Small intestine (tissue), 7 donors: ENCODE measurements at regions not wholly inside any gene's neighbourhood (a gene's known extent, or its start where the extent isn't known, plus 50 kb on each side); places are given as distances from the start of the nearest gene placed in this dataset.

Experiments used
- DNase-seq, 2 donors: peaks; one replicate each; pipeline versions ENCODE4 v3.0.0 to v3.0.0-alpha.2; 2013
- FAIRE-seq: peaks from 2 replicates; lab custom pipeline; 2012; peaks lifted over from hg19 to GRCh38; lab: Jason Lieb, UNC
- H3K27ac ChIP-seq, 3 donors: one replicate each; pipeline ENCODE4 v1.5.1; 2013; ENCODE audit warnings: low read length in 2 of 3, mild to moderate bottlenecking in 2 of 3, control low read depth in 1 of 3, inconsistent platforms in 1 of 3, low read depth in 1 of 3, moderate library complexity in 1 of 3
- H3K27me3 ChIP-seq, 3 donors: one replicate each; pipeline ENCODE4 v1.6.1; 2013; ENCODE audit warnings: low read length in 3 of 3, inconsistent platforms in 1 of 3; ENCODE audit not compliant: control insufficient read depth in 3 of 3, insufficient read depth in 3 of 3
- H3K36me3 ChIP-seq, 3 donors: one replicate each; pipeline ENCODE4 v1.6.1; 2013; ENCODE audit warnings: low read length in 3 of 3, inconsistent platforms in 1 of 3, low read depth in 1 of 3, mild to moderate bottlenecking in 1 of 3, moderate library complexity in 1 of 3; ENCODE audit not compliant: control insufficient read depth in 3 of 3, insufficient read depth in 2 of 3
- H3K4me1 ChIP-seq, 3 donors: one replicate each; pipeline ENCODE4 v1.6.1; 2013; ENCODE audit warnings: low read length in 2 of 3, inconsistent platforms in 1 of 3, low read depth in 1 of 3, mild to moderate bottlenecking in 1 of 3, moderate library complexity in 1 of 3; ENCODE audit not compliant: control insufficient read depth in 3 of 3, insufficient read depth in 2 of 3
- H3K4me3 ChIP-seq, 3 donors: one replicate each; pipeline ENCODE4 v1.5.1; 2013; ENCODE audit warnings: low read length in 3 of 3, control low read depth in 1 of 3, inconsistent platforms in 1 of 3, low read depth in 1 of 3, mild to moderate bottlenecking in 1 of 3, moderate library complexity in 1 of 3
- H3K9me3 ChIP-seq, 2 donors: one replicate each; pipeline ENCODE4 v1.6.1; 2013; ENCODE audit warnings: low read depth in 1 of 2, low read length in 1 of 2; ENCODE audit not compliant: control insufficient read depth in 2 of 2, insufficient read depth in 1 of 2
- WGBS, 3 donors: extraction: QIAGEN DNeasy Blood & Tissue Kit; methylation state at CpG; one replicate each; pipeline ENCODE4 v1.1.7; 2013; 5-methylcytosine and 5-hydroxymethylcytosine counted together
- donor health status: healthy with polysubstance abuse.
- donor health status: control.
- donor health status: control.
- donor health status: Bipolar disorder and iron deficiency.
- donor health status: healthy.

- no peak overlapping the region for H3K27ac ChIP-seq
- 72 to 84% (median 78%) methylated on average over 1 of the region's 1 CpG for WGBS, 3 donors
- no peak for DNase-seq
- FAIRE-seq = no peak
- H3K36me3 ChIP-seq = no peaks in the 10 kb centered on the region
- H3K4me1 ChIP-seq = no peaks in the 10 kb centered on the region
- no peak overlapping the region for H3K4me3 ChIP-seq
- no peaks in the 10 kb centered on the region for H3K27me3 ChIP-seq
- H3K9me3 ChIP-seq = no peaks in the 10 kb centered on the region
Observed at GRCh38 chr15:29593629-29594028, 228.6 kb downstream of the TJP1 start.

- H3K27me3 ChIP-seq = no peaks in the 10 kb centered on the region
- 33 to 68% (median 42%) methylated on average over 4 of the region's 4 CpGs for WGBS, 3 donors
Observed at GRCh38 chr15:29593111-29593510, 229.2 kb downstream of the TJP1 start.

GRCh38 chr15:29590701-29591100 lies 231.6 kb downstream of the TJP1 start:
- Histone ChIP-seq H3K27ac (no peak overlapping the region), H3K27me3 (no peaks in the 10 kb centered on the region), H3K9me3 (no peaks in the 10 kb centered on the region), H3K4me3 (no peak overlapping the region), H3K4me1 (no peaks in the 10 kb centered on the region), H3K36me3 (no peaks in the 10 kb centered on the region)
- FAIRE-seq (no peak), DNase-seq (no peak)

More at GRCh38 chr15:29593111-29593510, 229.2 kb downstream of the TJP1 start:
- Histone ChIP-seq H3K9me3 (no peaks in the 10 kb centered on the region), H3K36me3 (no peaks in the 10 kb centered on the region), H3K4me1 (no peaks in the 10 kb centered on the region), H3K4me3 (no peak overlapping the region), H3K27ac (no peak overlapping the region)
- DNase-seq (no peak), FAIRE-seq (no peak)

- Histone ChIP-seq H3K27ac (no peak overlapping the region), H3K4me3 (no peak overlapping the region), H3K9me3 (no peaks in the 10 kb centered on the region), H3K36me3 (no peaks in the 10 kb centered on the region), H3K27me3 (no peaks in the 10 kb centered on the region), H3K4me1 (no peaks in the 10 kb centered on the region)
- DNase-seq = no peak
- no peak for FAIRE-seq
- 87 to 93% (median 91%) methylated on average over 4 of the region's 4 CpGs for WGBS, 3 donors
Observed at GRCh38 chr15:29589975-29590374, 232.3 kb downstream of the TJP1 start.

- no peaks in the 10 kb centered on the region for H3K9me3 ChIP-seq
Observed at GRCh38 chr15:29589416-29589815, 232.9 kb downstream of the TJP1 start.

GRCh38 chr15:29573197-29573838 lies 248.9 kb downstream of the TJP1 start:
- Histone ChIP-seq H3K27me3 (peaks cover 0 to 20% (median 14%) of the 10 kb centered on the region in 3 donors), H3K4me3 (no peak overlapping the region), H3K4me1 (peaks cover 0 to 8% (median 4%) of the 10 kb centered on the region in 3 donors), H3K27ac (no peak overlapping the region), H3K9me3 (no peaks in the 10 kb centered on the region), H3K36me3 (no peaks in the 10 kb centered on the region)
- FAIRE-seq (no peak), DNase-seq (no peak)
- WGBS, 3 donors = 80 to 83% (median 83%) methylated on average over 4 of the region's 4 CpGs

More at GRCh38 chr15:29589416-29589815, 232.9 kb downstream of the TJP1 start:
- no peak for DNase-seq
- 63 to 85% (median 82%) methylated on average over 9 of the region's 9 CpGs for WGBS, 3 donors
- H3K36me3 ChIP-seq = no peaks in the 10 kb centered on the region
- FAIRE-seq = no peak
- H3K4me1 ChIP-seq = no peaks in the 10 kb centered on the region
- H3K27me3 ChIP-seq = no peaks in the 10 kb centered on the region
- H3K27ac ChIP-seq = no peak overlapping the region
- H3K4me3 ChIP-seq = no peak overlapping the region

GRCh38 chr15:29571792-29572431 lies 250.4 kb downstream of the TJP1 start:
- Histone ChIP-seq H3K27ac (no peak overlapping the region), H3K4me3 (no peak overlapping the region), H3K9me3 (no peaks in the 10 kb centered on the region), H3K4me1 (peaks cover 0 to 8% (median 4%) of the 10 kb centered on the region in 3 donors), H3K36me3 (no peaks in the 10 kb centered on the region), H3K27me3 (peaks cover 0 to 23% (median 14%) of the 10 kb centered on the region in 3 donors)
- 1 to 3% (median 2%) methylated on average over 14 of the region's 14 CpGs for WGBS, 3 donors
- FAIRE-seq = no peak
- DNase-seq = peak; percentile 48 to 70

- Histone ChIP-seq H3K27me3 (peaks cover 0 to 23% (median 14%) of the 10 kb centered on the region in 3 donors), H3K36me3 (no peaks in the 10 kb centered on the region), H3K4me3 (peak overlapping the region; percentile 11 to 63 (median 15)), H3K4me1 (peaks cover 0 to 8% (median 4%) of the 10 kb centered on the region in 3 donors), H3K9me3 (no peaks in the 10 kb centered on the region), H3K27ac (no peak overlapping the region)
- FAIRE-seq (no peak), DNase-seq (peak; percentile 28 to 69)
- WGBS, 3 donors = 1 to 4% (median 1%) methylated on average over 43 to 85 of the region's 85 CpGs
Observed at GRCh38 chr15:29570948-29571791, 251.1 kb downstream of the TJP1 start.
